SJSA1 (cell line): ENCODE measurements at regions not wholly inside any gene's neighbourhood (a gene's known extent, or its start where the extent isn't known, plus 50 kb on each side); places are given as distances from the start of the nearest gene placed in this dataset.

Source experiments
- DNase-seq, 2 experiments: peaks; one replicate each; pipeline ENCODE4 v3.0.0-alpha.2; 2015 to 2020; ENCODE audit warnings: low spot score in 2 of 2, low read depth in 1 of 2
- H3K27ac ChIP-seq: fragments of 250-450 bp; sonication (Bioruptor Pico); 2 replicates; pipeline ENCODE4 v1.5.1; 2020; ENCODE audit warnings: mild to moderate bottlenecking, moderate library complexity
- H3K27me3 ChIP-seq: fragments of 250-450 bp; sonication (Bioruptor Pico); replicated peaks from 2 replicates; pipeline ENCODE4 v1.5.1; 2020; ENCODE audit warnings: mild to moderate bottlenecking, moderate library complexity
- H3K36me3 ChIP-seq: fragments of 250-450 bp; sonication (Bioruptor Pico); 2 replicates; pipeline ENCODE4 v1.5.1; 2020; ENCODE audit warnings: mild to moderate bottlenecking
- H3K4me1 ChIP-seq: fragments of 250-450 bp; sonication (Bioruptor Pico); replicated peaks from 2 replicates; pipeline ENCODE4 v1.6.1; 2021; ENCODE audit warnings: mild to moderate bottlenecking
- H3K4me3 ChIP-seq: fragments of 250-450 bp; sonication (Bioruptor Pico); 2 replicates; pipeline ENCODE4 v1.5.1; 2020; ENCODE audit warnings: mild to moderate bottlenecking
- H3K9me3 ChIP-seq: fragments of 250-450 bp; sonication (Bioruptor Pico); replicated peaks from 2 replicates; pipeline ENCODE4 v1.5.1; 2020; ENCODE audit warnings: mild to moderate bottlenecking

DNA sequence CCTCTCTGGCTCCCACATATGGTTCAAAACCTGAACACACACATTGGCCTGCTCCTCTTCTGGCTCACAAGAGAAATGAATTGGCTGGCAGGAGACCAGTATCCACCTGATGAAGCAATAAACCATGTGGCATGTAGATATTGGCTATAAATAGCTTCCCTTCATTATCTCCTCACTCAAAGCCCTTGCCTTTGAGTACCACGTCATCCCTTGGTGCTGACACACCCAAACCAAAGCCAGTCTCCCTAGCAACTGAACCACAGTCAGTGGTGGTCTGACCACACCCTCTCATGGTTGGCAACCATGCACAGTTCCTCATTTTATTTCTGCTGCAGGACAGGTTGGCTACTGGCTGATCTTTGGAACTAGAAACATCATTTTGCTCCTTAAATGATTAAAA, 98.8 kb downstream of the ZNF621 start:
- no peaks in the 10 kb centered on the region for H3K27me3 ChIP-seq
- no peak for DNase-seq
- H3K4me1 ChIP-seq, result no peaks in the 10 kb centered on the region
- H3K27ac ChIP-seq, result no peak overlapping the region
- no peaks in the 10 kb centered on the region; the same call in 1 of the 2 replicates for H3K9me3 ChIP-seq
- no peak overlapping the region for H3K4me3 ChIP-seq
- no peaks in the 10 kb centered on the region for H3K36me3 ChIP-seq

DNA sequence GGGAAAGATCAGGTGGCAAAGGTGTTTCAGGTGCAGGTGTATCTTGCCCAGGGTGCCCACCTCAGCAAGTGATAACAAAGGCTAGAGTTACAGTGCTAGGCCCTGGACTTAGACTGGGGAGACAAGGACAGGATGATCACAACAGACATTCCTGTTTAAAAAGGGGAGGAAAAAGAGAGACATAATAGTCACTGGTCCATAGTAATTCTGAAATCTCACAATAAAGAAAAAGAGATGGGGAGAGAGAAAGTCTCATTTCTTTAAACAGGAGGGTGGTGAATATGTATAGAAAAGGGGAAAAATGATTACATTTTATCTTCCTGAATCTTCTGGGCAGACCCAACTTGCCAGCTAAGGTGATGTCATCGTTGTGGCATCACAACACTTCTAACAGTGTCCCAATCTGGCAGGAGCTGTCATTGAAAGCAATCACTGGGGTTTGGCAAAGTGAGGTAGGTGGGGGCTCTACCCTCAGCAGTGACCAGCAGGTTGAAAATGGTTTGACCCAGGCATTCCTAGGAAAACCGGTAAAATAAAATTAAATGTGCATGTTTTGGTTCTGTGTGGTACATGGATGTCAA, 99.5 kb downstream of the ZNF621 start:
- H3K4me3 ChIP-seq, result no peak overlapping the region
- H3K27ac ChIP-seq, result no peak overlapping the region
- no peaks in the 10 kb centered on the region for H3K4me1 ChIP-seq
- H3K9me3 ChIP-seq, result no peaks in the 10 kb centered on the region; the same call in 1 of the 2 replicates
- H3K27me3 ChIP-seq, result no peaks in the 10 kb centered on the region
- H3K36me3 ChIP-seq, result no peaks in the 10 kb centered on the region
- no peak for DNase-seq

DNA sequence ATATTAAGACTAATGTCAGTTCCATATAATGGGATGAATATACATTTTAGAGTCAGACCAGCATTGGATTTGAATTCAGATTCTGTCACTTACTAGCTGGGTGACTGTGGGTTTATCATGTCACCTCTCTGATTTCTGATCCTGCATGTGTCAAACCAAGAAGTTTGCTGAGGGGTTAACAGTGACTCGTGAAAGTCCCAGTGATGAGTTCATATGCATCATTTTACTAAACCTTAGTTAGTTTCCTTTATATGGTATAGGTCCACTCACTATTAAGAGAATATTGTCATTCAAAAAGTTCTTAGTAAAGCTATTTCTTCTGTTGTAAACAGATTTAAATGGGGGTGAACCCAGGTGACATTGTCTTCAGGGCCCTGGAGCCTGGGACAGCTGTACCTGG, 102.3 kb downstream of the ZNF621 start:
- no peak for DNase-seq
- no peak overlapping the region for H3K4me3 ChIP-seq
- no peaks in the 10 kb centered on the region; the same call in 1 of the 2 replicates for H3K9me3 ChIP-seq
- no peaks in the 10 kb centered on the region for H3K27me3 ChIP-seq
- no peaks in the 10 kb centered on the region for H3K4me1 ChIP-seq
- H3K27ac ChIP-seq, result no peak overlapping the region
- H3K36me3 ChIP-seq, result no peaks in the 10 kb centered on the region

DNA sequence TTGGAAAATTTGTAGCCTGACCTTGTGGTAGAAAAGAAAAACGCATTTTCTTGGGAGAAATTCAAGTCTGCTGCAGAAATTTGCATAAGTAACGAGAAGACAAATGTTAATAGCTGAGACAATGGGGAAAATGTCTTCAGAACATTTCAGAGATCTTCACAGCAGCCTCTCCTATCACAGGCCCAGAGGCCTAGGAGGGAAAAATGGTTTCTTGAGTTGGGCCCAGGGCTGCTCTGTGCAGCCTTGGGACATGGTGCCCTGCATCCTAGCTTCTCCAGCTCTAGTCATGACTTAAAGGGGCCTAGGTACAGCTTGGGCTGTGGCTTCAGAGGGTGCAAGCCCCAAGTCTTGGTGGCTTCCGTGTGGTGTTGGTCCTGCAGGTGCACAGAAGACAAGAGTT, 104.2 kb downstream of the ZNF621 start:
- no peak for DNase-seq

DNA sequence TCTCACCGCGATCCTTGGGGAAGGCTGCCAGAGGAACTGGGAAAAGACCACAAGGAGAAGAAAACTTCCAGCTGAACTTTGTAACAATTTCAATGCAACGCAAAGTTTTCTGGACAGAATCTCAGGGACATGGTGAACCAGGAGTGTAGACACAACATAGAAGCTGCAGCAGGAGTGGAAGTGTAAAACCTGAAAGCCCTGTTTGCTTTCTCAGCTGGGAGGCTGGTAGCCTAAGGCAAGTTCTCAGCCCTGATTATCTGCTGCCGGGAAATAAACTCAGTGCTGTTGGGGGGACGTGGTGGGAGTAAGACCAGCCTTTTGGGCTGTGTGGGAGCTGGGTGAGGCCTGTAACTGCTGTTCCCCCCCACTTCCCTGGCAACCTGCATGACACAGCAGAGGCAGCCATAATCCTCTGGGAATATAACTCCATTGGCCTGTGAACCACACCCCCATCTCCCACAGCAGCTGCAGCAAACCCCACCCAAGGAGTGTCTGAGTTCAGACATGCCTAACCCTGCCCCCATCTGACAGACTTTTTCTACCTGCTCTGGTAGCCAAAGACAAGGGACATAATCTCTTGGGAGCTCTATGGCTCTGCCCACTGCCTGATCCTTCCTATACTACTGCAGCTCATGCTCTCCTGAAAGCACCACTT, 106.7 kb downstream of the ZNF621 start:
- no peak for DNase-seq
- H3K9me3 ChIP-seq, result no peaks in the 10 kb centered on the region
- no peaks in the 10 kb centered on the region for H3K4me1 ChIP-seq
- H3K36me3 ChIP-seq, result no peaks in the 10 kb centered on the region
- no peak overlapping the region for H3K27ac ChIP-seq
- H3K27me3 ChIP-seq, result no peaks in the 10 kb centered on the region
- no peak overlapping the region for H3K4me3 ChIP-seq

More for the DNA sequence above, 104.2 kb downstream of the ZNF621 start:
- Histone ChIP-seq H3K27ac (no peak overlapping the region), H3K4me3 (no peak overlapping the region), H3K36me3 (no peaks in the 10 kb centered on the region), H3K27me3 (no peaks in the 10 kb centered on the region), H3K4me1 (no peaks in the 10 kb centered on the region), H3K9me3 (no peaks in the 10 kb centered on the region; the same call in 1 of the 2 replicates)

DNA sequence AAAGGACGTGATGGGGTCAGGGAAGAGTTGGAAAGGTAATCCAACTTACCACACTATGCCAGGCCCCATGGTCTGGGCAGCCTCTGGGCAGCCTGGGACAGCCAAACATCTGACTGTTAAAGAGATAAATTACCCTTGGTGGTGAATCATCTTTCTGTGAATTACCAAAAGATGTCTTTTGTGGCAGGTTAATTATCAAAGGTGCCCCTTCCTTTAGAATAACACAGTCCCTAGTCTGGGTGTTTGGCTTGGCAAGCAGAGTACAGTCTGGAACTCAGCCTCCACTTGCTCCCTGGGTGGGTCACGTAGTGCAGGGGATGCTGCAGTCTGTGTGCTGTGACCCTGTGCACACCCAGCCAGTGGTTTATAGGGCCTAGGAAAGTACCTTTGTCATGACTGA, 113.1 kb downstream of the ZNF621 start:
- Histone ChIP-seq H3K27ac (no peak overlapping the region), H3K36me3 (no peaks in the 10 kb centered on the region), H3K4me3 (no peak overlapping the region), H3K27me3 (no peaks in the 10 kb centered on the region), H3K9me3 (no peaks in the 10 kb centered on the region), H3K4me1 (no peaks in the 10 kb centered on the region)
- no peak for DNase-seq

DNA sequence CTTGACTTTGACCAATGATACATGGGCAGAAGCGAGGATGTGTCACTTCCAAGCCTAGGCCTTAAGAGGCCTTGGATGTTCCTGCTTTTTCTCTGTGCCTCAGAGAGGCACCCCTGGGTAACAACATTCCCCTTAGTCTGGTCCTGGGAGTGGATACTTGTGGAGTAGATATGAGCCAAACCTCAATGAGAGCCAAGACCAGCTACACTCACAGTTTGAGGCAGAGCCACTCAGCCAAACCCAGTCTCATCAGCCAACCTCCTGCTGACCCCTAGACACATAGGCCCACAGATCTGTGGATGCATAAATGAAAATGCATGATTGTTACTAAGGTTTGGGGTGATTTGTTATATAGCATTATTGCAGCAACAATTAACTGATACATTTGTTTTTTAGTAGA, 114.2 kb downstream of the ZNF621 start:
- Histone ChIP-seq H3K4me3 (no peak overlapping the region), H3K9me3 (no peaks in the 10 kb centered on the region), H3K27me3 (no peaks in the 10 kb centered on the region), H3K4me1 (no peaks in the 10 kb centered on the region), H3K27ac (no peak overlapping the region), H3K36me3 (no peaks in the 10 kb centered on the region)
- no peak for DNase-seq

DNA sequence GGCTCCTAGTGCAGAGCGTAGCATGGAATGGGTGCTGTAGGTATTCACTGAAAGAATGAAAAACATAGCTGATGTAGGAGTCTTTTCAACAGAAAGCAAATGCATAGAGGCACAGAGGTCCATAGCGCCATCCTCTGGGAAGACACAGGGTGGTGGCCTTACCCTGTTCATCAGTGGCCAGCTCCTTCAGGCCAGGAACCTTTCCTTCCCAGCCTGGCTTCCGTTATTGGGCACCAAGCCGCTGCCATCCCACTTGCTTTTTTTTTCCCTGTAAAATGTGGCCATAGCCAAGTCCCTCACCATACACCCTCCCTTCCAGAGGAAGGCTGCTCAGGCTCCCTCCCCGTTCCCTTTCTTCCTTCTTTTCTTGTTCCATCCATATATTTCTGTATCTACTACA, 118.1 kb downstream of the ZNF621 start:
- Histone ChIP-seq H3K9me3 (no peaks in the 10 kb centered on the region), H3K27ac (no peak overlapping the region), H3K4me3 (no peak overlapping the region), H3K4me1 (no peaks in the 10 kb centered on the region), H3K36me3 (no peaks in the 10 kb centered on the region), H3K27me3 (no peaks in the 10 kb centered on the region)
- DNase-seq, result no peak

DNA sequence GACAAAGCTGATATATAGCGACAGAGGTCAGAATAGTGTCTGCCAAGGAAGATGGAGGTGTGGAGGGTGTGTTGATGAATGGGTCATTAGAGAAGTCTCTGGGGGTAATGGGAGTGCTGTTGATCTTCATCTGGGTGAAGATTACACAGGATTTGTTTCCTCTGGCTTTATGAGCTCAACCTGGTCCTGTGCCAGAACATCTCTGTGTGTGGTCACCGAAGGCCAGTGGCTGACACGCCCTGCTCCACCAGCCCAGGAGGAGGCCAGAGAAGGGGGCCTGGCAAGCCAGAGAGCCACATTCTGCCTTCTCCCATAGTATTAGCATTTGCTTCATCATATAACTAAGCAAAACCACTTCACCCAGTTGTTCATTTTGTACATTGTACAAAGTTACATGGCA, 121.1 kb downstream of the ZNF621 start:
- Histone ChIP-seq H3K4me3 (no peak overlapping the region), H3K4me1 (no peaks in the 10 kb centered on the region), H3K27me3 (no peaks in the 10 kb centered on the region), H3K9me3 (no peaks in the 10 kb centered on the region), H3K36me3 (no peaks in the 10 kb centered on the region), H3K27ac (no peak overlapping the region)
- DNase-seq, result peak; percentile 11 to 52

DNA sequence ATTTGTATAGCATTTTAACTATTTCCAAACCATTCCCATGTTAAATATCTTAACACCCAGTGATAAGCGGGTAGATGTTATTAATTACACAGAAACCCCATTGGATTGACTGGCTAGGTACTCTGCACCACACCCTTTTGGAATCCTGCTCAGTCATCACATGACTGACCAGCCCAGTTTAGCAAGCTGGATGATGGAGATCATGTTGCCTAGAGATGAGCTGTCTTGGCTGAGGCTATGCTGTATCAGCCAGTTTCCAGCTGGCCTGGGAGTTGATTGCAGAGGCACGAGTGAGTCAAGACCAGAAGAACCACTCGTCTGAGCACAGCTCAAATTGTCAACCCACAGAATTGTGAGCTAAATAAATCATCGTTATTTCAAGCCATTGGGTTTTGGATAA, 124.6 kb downstream of the ZNF621 start:
- H3K36me3 ChIP-seq, result no peaks in the 10 kb centered on the region
- H3K9me3 ChIP-seq, result no peaks in the 10 kb centered on the region
- H3K4me3 ChIP-seq, result no peak overlapping the region
- H3K27ac ChIP-seq, result no peak overlapping the region
- no peaks in the 10 kb centered on the region for H3K4me1 ChIP-seq
- DNase-seq, result no peak
- H3K27me3 ChIP-seq, result no peaks in the 10 kb centered on the region

DNA sequence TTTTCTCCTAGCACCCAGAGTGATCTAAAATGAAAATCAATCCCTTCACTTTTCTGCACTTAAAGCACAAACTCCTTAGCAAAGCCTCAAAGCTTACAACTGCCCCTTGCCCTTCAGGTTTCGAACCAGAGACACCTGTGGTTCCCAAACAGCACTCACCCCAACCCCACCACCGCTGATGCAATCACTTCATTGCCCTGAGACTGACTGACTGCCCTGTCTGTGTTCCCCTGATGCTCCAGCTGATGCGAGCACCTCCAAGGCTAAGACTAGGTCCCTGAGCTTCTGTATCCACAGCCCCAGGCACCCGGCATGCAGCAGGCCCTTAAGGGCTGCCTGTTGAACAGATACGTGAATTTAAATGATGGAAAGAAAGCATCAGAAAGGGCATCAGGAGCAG, 127.3 kb downstream of the ZNF621 start:
- Histone ChIP-seq H3K27ac (no peak overlapping the region), H3K4me1 (no peaks in the 10 kb centered on the region), H3K9me3 (no peaks in the 10 kb centered on the region), H3K27me3 (no peaks in the 10 kb centered on the region), H3K36me3 (no peaks in the 10 kb centered on the region), H3K4me3 (no peak overlapping the region)
- DNase-seq, result no peak

DNA sequence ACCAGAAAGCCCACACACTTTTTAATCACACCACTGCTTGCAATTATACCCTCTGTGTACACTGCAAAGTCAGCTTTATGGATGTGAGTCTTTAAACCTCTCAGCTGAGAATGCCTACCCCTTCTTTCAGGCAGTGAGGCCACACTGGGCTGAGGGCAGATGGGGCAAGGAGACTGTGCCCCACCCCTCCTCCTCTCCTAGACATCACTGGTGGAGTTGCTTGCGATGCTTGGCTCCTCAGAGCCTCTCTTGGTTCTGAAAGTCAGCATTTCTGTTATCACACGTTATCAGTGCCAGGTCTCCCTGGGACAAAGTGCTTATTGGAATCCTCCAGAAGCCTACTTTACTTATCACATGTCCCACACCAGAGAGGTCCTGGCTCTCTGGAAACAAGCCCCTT, 128.2 kb downstream of the ZNF621 start:
- Histone ChIP-seq H3K4me3 (no peak overlapping the region), H3K27ac (no peak overlapping the region), H3K4me1 (no peaks in the 10 kb centered on the region), H3K36me3 (no peaks in the 10 kb centered on the region), H3K9me3 (no peaks in the 10 kb centered on the region), H3K27me3 (no peaks in the 10 kb centered on the region)
- DNase-seq, result no peak

DNA sequence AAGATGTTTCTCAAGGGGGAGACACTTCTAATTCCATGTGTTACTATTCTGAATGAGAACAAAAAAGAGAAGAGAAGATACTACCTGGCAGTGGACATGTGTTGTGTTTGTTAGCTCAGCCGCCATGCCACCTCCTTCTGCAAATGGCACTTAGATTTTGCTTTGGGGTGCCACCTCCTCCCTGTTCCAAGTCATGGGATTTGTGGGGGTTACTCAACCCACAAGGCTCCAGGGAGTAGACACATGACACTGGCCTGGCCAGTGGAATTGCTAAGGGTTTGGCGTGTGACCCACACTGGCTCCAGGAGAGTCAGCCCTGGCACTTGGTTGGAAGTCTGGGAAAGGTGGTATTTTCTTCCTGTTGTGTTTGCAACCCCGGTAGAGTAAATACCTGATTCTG, 129.1 kb downstream of the ZNF621 start:
- DNase-seq, result no peak
- no peak overlapping the region for H3K4me3 ChIP-seq
- H3K27me3 ChIP-seq, result no peaks in the 10 kb centered on the region
- no peak overlapping the region for H3K27ac ChIP-seq
- H3K36me3 ChIP-seq, result no peaks in the 10 kb centered on the region
- H3K9me3 ChIP-seq, result no peaks in the 10 kb centered on the region
- no peaks in the 10 kb centered on the region for H3K4me1 ChIP-seq

DNA sequence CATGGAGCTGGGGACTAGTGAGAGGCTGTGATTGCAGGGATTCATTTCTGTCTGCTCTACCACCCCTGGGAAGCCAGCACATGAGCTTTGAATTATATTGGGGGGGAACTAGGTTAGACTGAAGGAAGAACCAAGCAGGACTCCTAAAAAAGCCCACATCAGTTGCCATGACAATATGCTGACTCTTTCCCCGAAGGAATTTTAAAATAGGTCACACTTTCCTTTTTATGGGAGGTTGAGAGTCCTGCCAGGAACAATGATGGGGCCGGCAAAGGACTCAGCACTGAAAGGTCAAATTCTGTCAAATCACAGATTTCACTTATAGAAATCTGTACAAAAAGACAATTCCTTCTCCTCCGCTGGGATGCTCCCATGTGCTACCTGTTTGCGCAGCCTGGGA, 130.8 kb downstream of the ZNF621 start:
- H3K27me3 ChIP-seq, result no peaks in the 10 kb centered on the region
- DNase-seq, result no peak
- no peaks in the 10 kb centered on the region for H3K36me3 ChIP-seq
- H3K4me3 ChIP-seq, result no peak overlapping the region
- no peaks in the 10 kb centered on the region for H3K4me1 ChIP-seq
- H3K27ac ChIP-seq, result no peak overlapping the region
- no peaks in the 10 kb centered on the region for H3K9me3 ChIP-seq

DNA sequence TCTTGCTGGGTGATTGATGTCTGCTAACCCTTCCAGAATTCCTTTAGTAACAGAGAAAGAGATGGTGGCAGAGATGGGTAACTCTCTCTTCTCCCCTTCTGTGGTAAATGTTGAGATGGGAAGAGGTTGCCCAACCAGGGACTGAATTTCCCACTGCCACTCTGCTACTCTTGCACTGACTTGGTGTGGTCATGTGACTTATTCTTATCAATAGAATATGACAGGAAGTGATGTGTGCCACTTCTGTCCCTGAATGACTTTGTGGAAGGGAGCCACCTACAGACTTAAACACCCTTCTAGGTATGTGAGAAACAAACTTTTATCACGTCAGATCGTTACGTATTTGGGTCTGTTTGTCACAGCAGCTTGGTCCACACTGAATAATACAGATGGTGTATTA, 132.9 kb downstream of the ZNF621 start:
- DNase-seq, result no peak
- no peaks in the 10 kb centered on the region for H3K27me3 ChIP-seq
- no peaks in the 10 kb centered on the region for H3K4me1 ChIP-seq
- no peaks in the 10 kb centered on the region for H3K9me3 ChIP-seq
- no peak overlapping the region for H3K27ac ChIP-seq
- no peaks in the 10 kb centered on the region for H3K36me3 ChIP-seq
- H3K4me3 ChIP-seq, result no peak overlapping the region
